Erythroblast (primary cell): ENCODE measurements at regions not wholly inside any gene's neighbourhood (a gene's known extent, or its start where the extent isn't known, plus 50 kb on each side); places are given as distances from the start of the nearest gene placed in this dataset.

Experiments
- DNase-seq, 2 experiments: peaks; one replicate each; lab custom pipeline; 2025; lab: John Stamatoyannopoulos, UW
- GATA1 ChIP-seq: IDR thresholded peaks from 2 replicates; pipeline ENCODE4 v1.6.1; 2011; ENCODE audit warnings: low read depth, mild to moderate bottlenecking, control low read depth, low read length, moderate library complexity
- POLR2A ChIP-seq: IDR thresholded peaks from 2 replicates; pipeline ENCODE4 v1.6.1; 2011; ENCODE audit warnings: mild to moderate bottlenecking, low read length

DNA sequence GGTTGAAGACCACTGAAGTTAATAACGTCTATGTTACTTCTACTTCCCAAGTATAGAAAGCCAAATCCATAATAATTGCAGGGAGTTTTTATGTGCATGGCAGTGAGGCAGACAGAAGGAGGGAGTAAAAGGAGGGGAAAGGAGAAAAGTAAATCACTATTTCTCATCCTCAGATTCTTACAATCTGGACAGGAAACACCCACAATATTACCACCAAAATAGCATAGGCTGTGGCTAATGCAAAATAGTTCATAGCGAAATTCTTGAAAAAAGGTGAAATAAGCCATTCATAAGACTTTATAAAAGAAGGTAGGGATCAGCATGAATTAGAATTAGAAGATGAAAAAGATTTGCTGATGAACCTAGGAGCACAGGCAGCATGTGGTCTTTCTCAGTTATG lies 128.1 kb downstream of the KCNJ2 start:
- TF ChIP-seq GATA1, result no peak
- no peak for TF ChIP-seq POLR2A
- no peak for DNase-seq

DNA sequence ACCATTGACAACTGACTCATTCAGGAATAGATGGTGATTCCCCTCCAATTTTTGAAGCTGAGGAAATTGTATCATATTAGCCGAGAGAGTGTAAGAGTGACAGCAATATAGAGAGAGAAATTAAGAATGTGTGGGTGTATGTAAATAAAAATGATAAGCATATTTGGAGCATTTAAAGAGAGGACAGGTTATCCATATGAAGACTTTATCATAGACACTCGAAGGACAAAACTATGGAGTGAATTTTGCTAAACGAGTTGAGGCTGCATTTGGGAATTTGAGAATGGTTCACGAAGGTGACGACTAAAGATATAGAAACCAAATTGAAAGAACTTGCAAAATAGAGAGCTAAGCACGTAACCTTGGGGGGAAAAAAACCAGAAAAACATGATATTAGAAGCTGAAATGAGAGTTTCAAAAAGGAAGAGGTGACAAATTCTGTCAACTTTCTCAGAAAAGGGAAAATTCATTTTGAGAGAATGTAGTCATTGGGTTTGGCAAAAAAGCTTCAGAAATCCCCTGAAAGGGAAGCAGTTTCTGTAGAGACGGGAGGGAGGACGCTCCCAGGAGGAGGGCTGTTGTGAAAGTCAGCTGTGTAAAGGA lies 129.7 kb downstream of the KCNJ2 start:
- DNase-seq, result no peak
- TF ChIP-seq POLR2A (no peak), GATA1 (no peak)

DNA sequence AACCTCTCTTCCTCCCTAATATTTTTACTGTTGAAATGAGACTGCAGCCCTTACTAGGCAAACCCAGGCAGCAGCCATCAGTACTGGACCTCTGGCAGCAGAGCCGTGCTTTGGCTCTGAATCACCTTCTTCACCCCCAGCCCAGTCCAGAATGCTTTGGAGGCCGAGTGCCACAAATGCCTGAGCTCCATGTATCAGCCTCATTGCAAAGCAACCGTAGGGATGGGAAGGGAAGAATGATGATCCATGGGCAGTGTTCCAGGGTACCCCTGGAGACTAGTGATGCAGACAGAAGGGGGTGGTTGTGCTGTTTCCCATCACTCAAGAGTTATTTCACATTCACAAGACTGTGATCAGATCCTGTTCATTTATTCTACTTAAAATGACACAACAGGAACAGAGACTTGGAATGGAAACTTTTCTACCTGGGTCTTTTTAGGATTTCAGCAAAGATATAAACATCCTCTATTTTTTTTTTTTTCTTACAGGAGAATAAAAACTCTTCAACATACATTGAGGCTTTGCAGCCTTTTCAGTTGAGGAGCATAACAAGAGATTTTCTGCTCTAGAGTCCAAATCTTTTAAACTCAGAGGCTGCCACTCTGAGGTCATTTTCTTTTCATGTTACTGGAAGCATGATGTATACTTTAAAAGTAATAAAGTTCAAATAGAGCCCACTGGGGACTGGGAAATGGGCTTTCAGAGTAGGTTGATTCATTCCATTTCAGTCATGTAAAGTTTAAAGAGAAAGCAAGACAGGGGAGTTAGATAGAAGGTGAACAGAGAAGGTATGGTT lies 138.3 kb downstream of the KCNJ2 start:
- DNase-seq, result no peak
- TF ChIP-seq GATA1, result no peak
- TF ChIP-seq POLR2A, result no peak

DNA sequence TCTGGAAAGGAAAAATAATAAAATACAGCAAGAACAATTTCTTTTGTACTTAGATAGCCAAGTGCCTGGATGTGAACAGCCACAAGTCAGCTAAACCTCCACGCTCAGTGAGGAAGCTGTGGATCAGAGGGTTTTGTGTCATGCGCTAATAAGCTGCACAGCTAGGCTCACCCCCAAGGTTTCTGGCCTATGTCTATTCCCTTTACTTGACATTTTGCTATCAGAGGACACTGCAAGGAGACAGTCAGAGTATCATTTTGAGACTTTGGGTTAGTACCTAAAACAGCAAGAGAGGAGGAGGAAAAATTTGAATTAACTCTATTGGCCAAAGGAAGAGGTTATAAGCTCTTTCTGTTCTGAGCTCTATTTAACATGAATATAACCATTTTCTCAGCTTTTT lies 139.3 kb downstream of the KCNJ2 start:
- DNase-seq, result no peak
- TF ChIP-seq GATA1, result no peak
- no peak for TF ChIP-seq POLR2A

DNA sequence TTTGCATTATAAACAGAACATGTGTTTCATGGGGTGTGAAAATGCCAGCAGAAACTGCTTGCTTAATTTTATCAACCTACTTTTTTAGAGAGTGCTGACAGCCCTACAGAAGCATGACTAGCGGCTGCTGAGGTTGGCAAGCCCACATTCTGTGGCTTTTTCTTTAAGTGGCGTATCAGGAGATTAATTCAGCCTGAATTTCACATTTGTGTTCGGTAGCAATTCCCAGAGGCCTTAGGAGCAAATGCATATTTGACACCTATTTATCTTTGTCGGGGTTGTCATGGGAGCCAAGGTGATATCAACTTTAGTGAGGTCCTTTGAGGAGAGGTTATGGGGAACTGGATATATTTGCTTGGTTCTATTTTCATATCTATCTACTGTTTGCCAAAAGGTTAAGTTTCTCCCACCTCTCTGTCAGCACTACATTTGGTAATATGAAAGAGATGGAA lies 140.9 kb downstream of the KCNJ2 start:
- TF ChIP-seq POLR2A, result no peak
- no peak for TF ChIP-seq GATA1
- no peak for DNase-seq

DNA sequence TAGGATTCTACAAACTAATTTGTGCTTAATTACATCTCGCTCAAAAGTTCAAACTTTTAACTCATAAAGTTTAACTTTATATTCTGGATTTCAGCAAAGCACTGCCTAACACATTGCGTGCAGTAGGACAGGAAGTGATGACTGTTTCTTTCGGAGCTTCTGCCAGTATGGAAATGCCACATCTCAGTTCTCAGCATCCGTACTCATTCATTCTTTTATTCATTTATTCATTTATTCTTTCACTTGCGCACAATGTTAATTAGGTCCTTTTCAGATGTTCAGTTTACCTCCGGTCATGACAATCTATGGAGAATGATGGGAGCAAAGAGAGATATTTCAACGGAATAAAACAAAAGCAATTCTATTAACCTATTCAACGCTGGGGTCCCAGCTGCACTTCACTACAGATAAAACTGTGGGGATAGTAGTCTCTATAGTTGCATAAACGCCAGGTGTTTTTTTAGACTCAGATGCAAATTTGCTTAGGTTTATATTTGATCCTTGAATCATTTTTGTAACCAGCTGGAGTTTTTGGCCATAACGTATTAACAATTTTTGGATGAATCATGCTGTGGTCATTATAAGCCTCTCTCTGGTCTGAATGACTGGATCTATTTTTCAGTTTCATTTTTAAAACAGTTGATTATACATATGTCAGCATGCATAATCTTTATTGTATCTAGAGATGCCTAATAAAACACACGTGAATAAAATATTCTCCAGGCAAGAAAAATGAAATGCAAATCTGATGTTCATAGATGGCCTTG lies 143.9 kb downstream of the KCNJ2 start:
- DNase-seq, result no peak
- no peak for TF ChIP-seq GATA1
- no peak for TF ChIP-seq POLR2A

DNA sequence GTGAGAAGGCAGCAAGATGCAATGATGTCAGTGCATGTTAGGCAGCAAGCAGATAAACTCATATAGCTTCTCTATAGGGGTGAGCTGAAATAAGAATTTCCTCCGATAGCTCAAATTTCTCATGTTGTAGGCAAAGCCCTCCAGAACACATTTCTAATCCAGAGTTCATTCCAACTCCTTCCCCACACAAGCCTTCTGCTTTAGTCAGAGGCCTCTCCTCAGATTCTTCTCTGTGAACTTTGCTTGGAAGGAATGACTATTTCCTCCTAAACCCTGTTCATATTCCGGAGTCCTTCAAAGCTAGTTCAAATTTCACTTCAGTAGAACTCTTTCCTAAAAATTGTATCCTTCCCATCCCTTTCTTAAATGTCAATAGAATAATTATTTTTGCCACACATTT lies 144.8 kb downstream of the KCNJ2 start:
- DNase-seq, result no peak
- TF ChIP-seq GATA1 (no peak), POLR2A (no peak)

DNA sequence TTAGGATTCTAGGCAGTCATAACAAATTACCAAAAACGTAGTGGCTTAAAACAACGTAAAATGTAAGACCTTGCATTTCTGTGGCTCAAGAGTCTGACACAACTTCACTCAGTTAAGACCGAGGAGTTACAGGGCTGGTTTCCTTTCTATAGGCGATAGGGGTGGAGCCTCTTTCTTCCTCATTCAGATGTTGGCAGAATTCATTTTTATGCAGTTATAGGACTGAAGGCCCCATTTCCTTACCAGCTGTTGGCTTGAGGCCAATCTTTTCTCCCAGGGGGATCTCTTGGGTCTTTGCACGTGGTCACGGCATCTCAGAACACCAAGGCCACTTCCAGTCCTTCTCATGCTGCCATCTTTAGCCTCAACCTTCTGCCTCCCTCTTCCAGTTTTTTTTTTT lies 145.2 kb downstream of the KCNJ2 start:
- TF ChIP-seq GATA1 (no peak), POLR2A (no peak)

DNA sequence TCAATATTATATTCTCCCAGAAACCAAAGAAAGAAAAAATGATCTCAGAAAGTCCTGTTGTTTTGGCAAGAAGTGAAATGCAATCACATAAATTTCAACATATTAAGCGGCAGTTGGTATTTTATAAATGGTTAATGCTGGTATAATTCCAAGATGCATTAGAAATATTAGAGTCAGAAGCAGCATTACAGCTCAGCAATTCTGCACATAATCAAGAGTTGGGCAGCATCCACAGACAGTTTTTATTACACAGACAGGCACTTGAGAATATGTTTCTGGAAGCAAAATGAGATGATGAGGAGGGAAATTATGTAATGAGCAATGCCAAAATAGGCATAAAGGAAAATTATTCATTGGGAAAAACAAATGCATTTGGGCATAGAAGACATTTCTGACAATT lies 148.1 kb downstream of the KCNJ2 start:
- no peak for DNase-seq
- no peak for TF ChIP-seq POLR2A
- TF ChIP-seq GATA1, result no peak

More for the DNA sequence above, 145.2 kb downstream of the KCNJ2 start:
- DNase-seq, result no peak

DNA sequence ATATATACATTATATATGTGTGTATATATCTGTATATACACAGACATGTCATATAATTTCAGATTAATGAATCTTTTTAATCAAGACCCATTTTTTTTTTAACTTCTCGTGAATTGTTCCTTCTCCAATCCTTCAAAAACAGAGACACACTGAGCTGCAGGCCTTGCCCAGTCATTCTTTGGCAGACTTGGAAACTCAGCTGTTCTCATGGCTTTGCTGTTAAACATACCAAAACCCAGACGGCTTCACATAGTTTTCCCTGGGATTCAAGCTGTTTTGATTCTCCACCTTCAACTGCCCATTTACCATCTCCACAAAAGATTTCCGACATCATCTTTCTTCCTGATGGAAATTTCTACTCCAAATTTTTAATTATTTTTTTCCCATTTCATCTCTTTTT lies 148.7 kb downstream of the KCNJ2 start:
- no peak for TF ChIP-seq GATA1
- no peak for TF ChIP-seq POLR2A
- DNase-seq, result no peak

DNA sequence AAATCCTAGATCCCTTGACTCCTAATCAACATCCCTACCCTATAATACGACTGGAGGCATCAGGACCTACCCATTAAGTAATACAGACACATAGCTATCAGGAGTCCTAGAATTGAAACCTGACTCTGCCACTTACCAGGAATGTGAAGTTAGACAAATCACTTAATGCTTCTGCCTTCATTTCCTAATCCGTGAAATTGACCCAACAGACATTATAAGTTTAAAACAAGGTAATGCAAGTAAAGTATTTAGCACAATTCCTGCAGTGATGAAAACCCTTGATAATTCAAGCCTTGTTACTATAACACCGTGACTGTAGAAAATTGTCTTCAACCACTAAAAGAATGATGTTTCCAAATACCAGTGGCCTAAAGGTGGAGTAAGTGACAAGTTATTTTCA lies 150.2 kb downstream of the KCNJ2 start:
- TF ChIP-seq GATA1, result no peak
- TF ChIP-seq POLR2A, result no peak
- no peak for DNase-seq

DNA sequence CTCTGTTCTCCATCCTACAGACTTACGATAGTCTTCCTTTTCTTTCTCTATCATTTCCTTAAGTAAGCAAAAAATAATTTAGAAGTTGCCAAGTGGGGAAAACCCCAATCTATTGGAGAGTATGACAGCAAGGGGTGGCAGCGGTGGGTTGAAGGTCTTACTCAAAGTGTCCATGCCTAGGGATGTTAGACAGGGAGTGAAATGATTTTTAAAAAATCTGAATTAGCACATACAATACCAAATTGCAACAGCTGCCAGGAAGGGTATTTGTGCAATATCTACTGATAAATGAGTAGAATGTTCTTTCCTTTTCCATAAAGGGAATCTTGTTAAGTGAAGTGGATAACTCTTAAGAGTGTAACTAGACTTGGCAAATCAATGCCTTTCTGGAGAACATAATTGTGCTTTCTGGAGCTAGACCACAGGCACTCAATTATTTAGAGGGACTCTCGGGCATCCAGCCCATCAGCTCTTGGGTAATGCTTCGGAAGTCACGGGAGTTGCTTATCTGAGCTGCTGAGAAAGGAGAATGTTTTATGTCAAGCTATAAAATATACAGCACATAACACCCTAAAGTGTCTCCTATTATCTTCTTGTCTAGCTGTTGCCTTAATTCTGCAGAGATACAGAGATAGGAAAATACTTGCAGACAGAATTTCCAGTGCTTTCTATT lies 151.5 kb downstream of the KCNJ2 start:
- TF ChIP-seq GATA1 (no peak), POLR2A (no peak)
- no peak for DNase-seq

DNA sequence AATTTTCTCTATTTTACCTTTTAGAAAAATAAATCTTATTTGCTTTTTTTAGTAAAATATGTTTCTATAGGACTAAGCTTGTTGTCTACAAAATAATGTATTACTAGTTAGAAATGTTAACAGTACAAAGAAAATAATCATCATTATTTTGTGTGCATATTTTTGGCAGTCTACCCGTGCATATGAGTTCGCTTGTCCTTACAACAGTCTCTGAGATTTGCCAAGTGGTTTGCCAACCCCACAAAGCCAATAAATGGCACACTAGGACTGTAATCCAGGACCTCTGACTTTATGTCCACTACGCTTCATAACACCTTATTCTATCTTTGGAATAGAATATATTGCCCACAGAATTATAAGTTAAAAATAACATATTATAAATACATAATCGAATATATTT lies 152.0 kb downstream of the KCNJ2 start:
- no peak for DNase-seq
- no peak for TF ChIP-seq GATA1
- TF ChIP-seq POLR2A, result no peak
